H1 (cell line): ENCODE measurements at regions not wholly inside any gene's neighbourhood (a gene's known extent, or its start where the extent isn't known, plus 50 kb on each side); places are given as distances from the start of the nearest gene placed in this dataset.

ENCODE experiments used
- CTCF ChIA-PET: fragments of 300-600 bp; sonication (Branson Sonifier 250); formaldehyde crosslinking; loops from one replicate; lab custom pipeline; 2021; ENCODE audit not compliant: partially characterized antibody; lab: Charles Lee
- POLR2A ChIA-PET: fragments of 300-600 bp; sonication (Branson Sonifier 250); formaldehyde crosslinking; loops from one replicate; lab custom pipeline; 2021; ENCODE audit warnings: inconsistent platforms; ENCODE audit not compliant: partially characterized antibody; lab: Charles Lee
- DNase-seq, 2 experiments: peaks; one replicate each; pipeline versions ENCODE4 v3.0.0 to v3.0.0-alpha.2; 2010 to 2022; ENCODE audit warnings: low spot score in 2 of 2, low read depth in 1 of 2, mixed read lengths in 1 of 2
- FAIRE-seq: peaks from 2 replicates; lab custom pipeline; 2011; peaks lifted over from hg19 to GRCh38; lab: Jason Lieb, UNC
- H2AFZ ChIP-seq: 2 replicates; pipeline ENCODE4 v1.8.1; 2012; ENCODE audit warnings: low read length, inconsistent platforms
- H2AK5ac ChIP-seq: 2 replicates; pipeline ENCODE4 v1.6.1; 2013; ENCODE audit warnings: low read depth, low read length
- H2BK120ac ChIP-seq: replicated peaks from 2 replicates; pipeline ENCODE3; 2013; ENCODE audit warnings: low read depth, low read length, inconsistent platforms
- H2BK12ac ChIP-seq: 2 replicates; pipeline ENCODE4 v1.6.1; 2013; ENCODE audit warnings: low read depth, low read length
- H2BK15ac ChIP-seq: 2 replicates; pipeline ENCODE4 v1.6.1; 2013; ENCODE audit warnings: low read length
- H2BK20ac ChIP-seq: 2 replicates; pipeline ENCODE4 v1.6.1; 2013; ENCODE audit warnings: low read length
- H2BK5ac ChIP-seq: 2 replicates; pipeline ENCODE4 v1.6.1; 2013; ENCODE audit warnings: low read depth, low read length
- H3K14ac ChIP-seq: 2 replicates; pipeline ENCODE4 v1.6.1; 2013; ENCODE audit warnings: inconsistent platforms; ENCODE audit not compliant: insufficient read length
- H3K18ac ChIP-seq: 2 replicates; pipeline ENCODE4 v1.6.1; 2013; ENCODE audit warnings: low read length; ENCODE audit errors: extremely low read depth
- H3K23ac ChIP-seq: 2 replicates; pipeline ENCODE4 v1.6.1; 2013; ENCODE audit warnings: inconsistent platforms; ENCODE audit not compliant: insufficient read length
- H3K23me2 ChIP-seq: 2 replicates; pipeline ENCODE4 v1.6.1; 2013; ENCODE audit warnings: low read depth, low read length
- H3K27ac ChIP-seq: 2 replicates; pipeline ENCODE4 v1.6.1; 2011; ENCODE audit warnings: low read depth, low read length, inconsistent platforms
- H3K27me3 ChIP-seq, 4 experiments: replicated peaks in 1 of 4; 1 replicate in 1 of 4; 2 replicates in 3 of 4; pipeline versions ENCODE4 v1.6.1 to v1.8.1; 2011 to 2013; ENCODE audit warnings: low read length in 3 of 4, mild to moderate bottlenecking in 3 of 4, inconsistent platforms in 2 of 4, mixed read lengths in 2 of 4, moderate library complexity in 1 of 4; ENCODE audit not compliant: control insufficient read depth in 3 of 4, insufficient read depth in 3 of 4; ENCODE audit errors: extremely low read depth in 1 of 4
- H3K36me3 ChIP-seq, 4 experiments: 2 replicates each; pipeline versions ENCODE4 v1.6.1 to v1.8.1; 2011 to 2013; ENCODE audit warnings: mild to moderate bottlenecking in 4 of 4, low read length in 3 of 4, moderate library complexity in 2 of 4, control low read depth in 1 of 4, inconsistent platforms in 1 of 4; ENCODE audit not compliant: insufficient read depth in 4 of 4, control insufficient read depth in 2 of 4
- H3K4ac ChIP-seq: replicated peaks from 2 replicates; pipeline ENCODE3; 2013; ENCODE audit warnings: low read length, low read depth, mixed read lengths, inconsistent platforms; ENCODE audit not compliant: insufficient read length
- H3K4me1 ChIP-seq, 4 experiments: replicated peaks in 1 of 4; 1 replicate in 1 of 4; 2 replicates in 3 of 4; pipeline versions ENCODE4 v1.6.1 to v1.8.1; 2011 to 2013; ENCODE audit warnings: low read length in 3 of 4, inconsistent platforms in 2 of 4, mixed read lengths in 1 of 4; ENCODE audit not compliant: insufficient read depth in 4 of 4, control insufficient read depth in 3 of 4
- H3K4me2 ChIP-seq, 2 experiments: 2 replicates each; pipeline versions ENCODE4 v1.6.1 to v1.8.1; 2011 to 2013; ENCODE audit warnings: low read depth in 2 of 2, low read length in 2 of 2, control low read depth in 1 of 2, inconsistent platforms in 1 of 2, mild to moderate bottlenecking in 1 of 2; ENCODE audit not compliant: insufficient read depth in 1 of 2
- H3K4me3 ChIP-seq, 4 experiments: fragments of 200-600, 300-600 bp in 1 of 4; sonication (generic), shearing (Covaris generic), sonication (Bioruptor Twin) in 1 of 4; 2 replicates each; pipeline versions ENCODE4 v1.5.1 to v1.8.1; 2011 to 2016; ENCODE audit warnings: low read length in 4 of 4, low read depth in 3 of 4, control low read depth in 2 of 4, inconsistent platforms in 2 of 4, mild to moderate bottlenecking in 2 of 4, mixed read lengths in 1 of 4, moderate library complexity in 1 of 4; ENCODE audit not compliant: insufficient read depth in 2 of 4; ENCODE audit errors: extremely low read depth in 1 of 4
- H3K56ac ChIP-seq: replicated peaks from 2 replicates; pipeline ENCODE3; 2013; ENCODE audit warnings: low read depth, mild to moderate bottlenecking, mixed read lengths, low read length, inconsistent platforms; ENCODE audit not compliant: insufficient read length
- H3K79me1 ChIP-seq: 2 replicates; pipeline ENCODE4 v1.6.1; 2013; ENCODE audit warnings: low read depth, low read length, control low read depth
- H3K79me2 ChIP-seq, 2 experiments: 2 replicates each; pipeline versions ENCODE4 v1.6.1 to v1.8.1; 2012 to 2013; ENCODE audit warnings: low read length in 2 of 2, mild to moderate bottlenecking in 2 of 2, inconsistent platforms in 1 of 2; ENCODE audit not compliant: insufficient read depth in 2 of 2, control insufficient read depth in 1 of 2
- H3K9ac ChIP-seq, 4 experiments: replicated peaks in 1 of 4; 1 replicate in 1 of 4; 2 replicates in 3 of 4; pipeline versions ENCODE4 v1.6.1 to v1.8.1; 2011 to 2013; ENCODE audit warnings: low read depth in 3 of 4, low read length in 3 of 4, control low read depth in 2 of 4, mild to moderate bottlenecking in 2 of 4, moderate library complexity in 2 of 4, inconsistent platforms in 1 of 4; ENCODE audit errors: extremely low read depth in 1 of 4
- H3K9me3 ChIP-seq, 2 experiments: 2 replicates each; pipeline versions ENCODE4 v1.6.1 to v1.8.1; 2012 to 2013; ENCODE audit warnings: mild to moderate bottlenecking in 2 of 2, moderate library complexity in 2 of 2, control low read depth in 1 of 2, inconsistent platforms in 1 of 2, low read depth in 1 of 2, low read length in 1 of 2, mixed read lengths in 1 of 2; ENCODE audit not compliant: insufficient read depth in 2 of 2
- H4K20me1 ChIP-seq, 2 experiments: replicated peaks in 1 of 2; 2 replicates each; pipeline versions ENCODE3 to v1.8.1; 2011 to 2013; ENCODE audit warnings: inconsistent platforms in 2 of 2, low read length in 2 of 2, mild to moderate bottlenecking in 1 of 2; ENCODE audit not compliant: insufficient read depth in 2 of 2, control insufficient read depth in 1 of 2
- H4K5ac ChIP-seq: 2 replicates; pipeline ENCODE4 v1.6.1; 2013; ENCODE audit warnings: low read length, low read depth, mixed read lengths, inconsistent platforms; ENCODE audit not compliant: insufficient read length
- H4K8ac ChIP-seq: 2 replicates; pipeline ENCODE4 v1.8.0; 2013; ENCODE audit warnings: mild to moderate bottlenecking, moderate library complexity, low read length, inconsistent platforms; ENCODE audit not compliant: insufficient read depth; ENCODE audit errors: extremely low read depth
- H4K91ac ChIP-seq: replicated peaks from 2 replicates; pipeline ENCODE3; 2013; ENCODE audit warnings: low read length, mixed read lengths, inconsistent platforms; ENCODE audit not compliant: insufficient read length
- ATF2 ChIP-seq: IDR thresholded peaks from 2 replicates; pipeline ENCODE4 v1.6.1; 2012; ENCODE audit warnings: low read length, inconsistent platforms
- CBX8 ChIP-seq: fragments of 300-800, 300-1000 bp; sonication (generic); IDR thresholded peaks from 2 replicates; pipeline ENCODE4 v1.7.1; 2016; ENCODE audit warnings: low read depth, low read length, borderline replicate concordance
- CEBPB ChIP-seq: IDR thresholded peaks from 2 replicates; pipeline ENCODE4 v1.6.1; 2012; ENCODE audit warnings: low read depth, low read length
- JUN ChIP-seq: IDR thresholded peaks from 2 replicates; pipeline ENCODE4 v1.6.1; 2011; ENCODE audit warnings: low read depth, mild to moderate bottlenecking, improper control_type of control experiment, low read length
- KDM4A ChIP-seq: IDR thresholded peaks from one replicate; pipeline ENCODE4 v1.7.1; 2012; ENCODE audit warnings: low read depth, mild to moderate bottlenecking, moderate library complexity, low read length, inconsistent platforms; ENCODE audit not compliant: severe bottlenecking
- KDM5A ChIP-seq: fragments of 200-600 bp; IDR thresholded peaks from 2 replicates; pipeline ENCODE4 v1.7.1; 2012; ENCODE audit warnings: mild to moderate bottlenecking, low read length, inconsistent platforms, mixed read lengths
- RBBP5 ChIP-seq: IDR thresholded peaks from 2 replicates; pipeline ENCODE4 v1.7.1; 2012; ENCODE audit warnings: low read depth, mild to moderate bottlenecking, inconsistent platforms, low read length, moderate library complexity, borderline replicate concordance
- SIRT6 ChIP-seq: IDR thresholded peaks from one replicate; pipeline ENCODE4 v1.7.1; 2012; ENCODE audit warnings: low read length, inconsistent platforms
- SP2 ChIP-seq: IDR thresholded peaks from 2 replicates; pipeline ENCODE4 v1.6.1; 2012; ENCODE audit warnings: mild to moderate bottlenecking, low read length, inconsistent platforms
- SUZ12 ChIP-seq: fragments of 200-600 bp; sonication (generic); IDR thresholded peaks from 2 replicates; pipeline ENCODE4 v1.6.1; 2012; ENCODE audit warnings: mild to moderate bottlenecking, inconsistent platforms, low read length, moderate library complexity, mixed read lengths
- TAF7 ChIP-seq: optimal IDR thresholded peaks from 2 replicates; pipeline ENCODE3; 2011; ENCODE audit warnings: low read depth, mild to moderate bottlenecking, inconsistent platforms, low read length, moderate library complexity, borderline replicate concordance
- WGBS, 2 experiments: shearing (Covaris generic) in 1 of 2; methylation state at CpG; one replicate each; pipeline versions ENCODE4 v1.1.6 to v1.1.7; 2013 to 2015; ENCODE audit warnings: low lambda C conversion rate in 2 of 2, mixed read lengths in 2 of 2, inconsistent platforms in 1 of 2, low coverage in 1 of 2, missing lambda C conversion rate in 1 of 2; ENCODE audit not compliant: insufficient replicate concordance in 2 of 2, insufficient coverage in 1 of 2, insufficient read length in 1 of 2; ENCODE audit errors: extremely low coverage in 1 of 2, missing lambda C conversion rate in 1 of 2; 5-methylcytosine and 5-hydroxymethylcytosine counted together

- Histone ChIP-seq H3K79me2 (no peaks in the 10 kb centered on the region), H3K4me1 (no peaks in the 10 kb centered on the region), H4K5ac (no peak overlapping the region), H3K9me3 (no peaks in the 10 kb centered on the region), H3K23me2 (no peaks in the 10 kb centered on the region), H3K27me3 (no peaks in the 10 kb centered on the region), H4K20me1 (no peaks in the 10 kb centered on the region), H2BK20ac (no peak overlapping the region), H2AK5ac (no peak overlapping the region), H3K23ac (no peak overlapping the region), H2AFZ (no peak overlapping the region), H4K8ac (no peak overlapping the region), H3K79me1 (no peaks in the 10 kb centered on the region), H2BK15ac (no peak overlapping the region), H3K9ac (no peak overlapping the region), H3K18ac (no peak overlapping the region), H3K56ac (no peak overlapping the region), H3K36me3 (no peaks in the 10 kb centered on the region), H3K4me3 (no peak overlapping the region), H4K91ac (no peak overlapping the region), H3K27ac (no peak overlapping the region), H3K4ac (no peak overlapping the region), H2BK5ac (no peak overlapping the region), H3K14ac (no peak overlapping the region), H2BK12ac (no peak overlapping the region), H3K4me2 (no peak overlapping the region), H2BK120ac (no peak overlapping the region)
- ChIA-PET POLR2A (no interaction called here), CTCF (interaction anchor here (0.7 to 1.1 kb wide), 2 partner anchors 40 to 517 kb away, joined by 4 to 5 read pairs; no protein-coding TSS in a partner anchor)
- WGBS, 2 experiments: 88% methylated on average over 15 of the region's 15 CpGs; no CpG with 5 or more reads in 1 of the 2 experiments
- FAIRE-seq: no peak
- no peak for DNase-seq
- no peak for TF ChIP-seq KDM5A
- no peak for TF ChIP-seq CBX8
- TF ChIP-seq SUZ12: no peak
- no peak for TF ChIP-seq TAF7
- no peak for TF ChIP-seq ATF2
- TF ChIP-seq SIRT6: no peak
- no peak for TF ChIP-seq RBBP5
- no peak for TF ChIP-seq JUN
- TF ChIP-seq KDM4A: no peak
- TF ChIP-seq CEBPB: no peak
- TF ChIP-seq SP2: no peak
These were observed 238.8 kb upstream of the ADAMTS16 start for GRCh38 chr5:4901305-4901811.
